ENCODE measurements at regions not wholly inside any gene's neighbourhood (a gene's known extent, or its start where the extent isn't known, plus 50 kb on each side); places are given as distances from the start of the nearest gene placed in this dataset.
A peak's percentile ranks its signal among the peaks of the same experiment; 100 is the strongest.

- TF ChIP-seq EZH2phosphoT487 (IDR thresholded peaks at IDR 0.05; ENCODE audit: low read depth): no peak
- peak; percentile 58 for TF ChIP-seq CTCF (IDR thresholded peaks at IDR 0.05; ENCODE audit: low read depth, low read length)
Measured at GRCh38 chr5:28012538-28012937, 974.2 kb upstream of the CDH9 start.

Measured in OCI-LY3 (cell line).